HG02759 (cell line): ENCODE measurements at regions not wholly inside any gene's neighbourhood (a gene's known extent, or its start where the extent isn't known, plus 50 kb on each side); places are given as distances from the start of the nearest gene placed in this dataset.

Source experiments
- ATAC-seq: cut with Tn5 transposase; IDR thresholded peaks from one replicate; pipeline ENCODE4 v1.9.1; 2021; ENCODE audit warnings: mild to moderate bottlenecking, moderate library complexity; ENCODE audit not compliant: unreplicated experiment

DNA sequence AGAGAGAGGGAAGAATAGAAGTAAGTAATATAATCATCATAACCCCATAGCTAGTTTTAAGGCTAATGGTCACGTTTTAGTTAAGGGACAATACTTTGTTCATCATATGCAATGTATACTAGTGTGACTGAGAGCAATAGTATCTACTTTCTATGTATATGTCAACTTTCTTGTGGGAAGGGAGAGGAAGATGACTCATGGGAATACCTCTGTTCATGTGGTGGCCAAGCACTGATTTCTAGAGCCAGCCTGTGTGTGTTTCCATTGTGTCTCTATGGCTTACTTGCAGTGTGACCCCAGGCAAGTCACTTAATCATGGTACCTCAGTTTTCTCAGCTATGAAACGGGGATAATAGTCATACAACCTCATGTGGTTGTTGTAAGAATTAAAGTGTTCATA is 639.6 kb downstream of the CETN3 start:
- no peak for ATAC-seq

DNA sequence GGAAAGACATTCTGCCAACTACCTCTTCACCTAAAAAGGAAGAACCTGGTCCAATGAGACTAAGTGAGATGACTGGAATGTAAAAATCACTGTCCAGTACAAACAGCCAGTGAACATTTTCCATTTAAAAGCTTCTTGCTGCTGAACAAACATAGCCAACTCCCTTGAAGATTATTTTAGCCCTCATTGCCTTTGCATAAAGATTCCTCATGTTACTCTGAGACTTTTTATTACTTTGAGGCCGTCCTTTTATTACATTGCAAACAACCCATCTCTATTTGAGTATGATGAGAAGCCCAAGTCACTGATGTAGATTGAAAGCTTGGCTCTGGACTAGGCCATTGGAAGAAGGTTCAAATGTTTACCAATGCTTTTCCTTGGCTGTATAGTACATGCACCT is 649.8 kb downstream of the CETN3 start:
- no peak for ATAC-seq

DNA sequence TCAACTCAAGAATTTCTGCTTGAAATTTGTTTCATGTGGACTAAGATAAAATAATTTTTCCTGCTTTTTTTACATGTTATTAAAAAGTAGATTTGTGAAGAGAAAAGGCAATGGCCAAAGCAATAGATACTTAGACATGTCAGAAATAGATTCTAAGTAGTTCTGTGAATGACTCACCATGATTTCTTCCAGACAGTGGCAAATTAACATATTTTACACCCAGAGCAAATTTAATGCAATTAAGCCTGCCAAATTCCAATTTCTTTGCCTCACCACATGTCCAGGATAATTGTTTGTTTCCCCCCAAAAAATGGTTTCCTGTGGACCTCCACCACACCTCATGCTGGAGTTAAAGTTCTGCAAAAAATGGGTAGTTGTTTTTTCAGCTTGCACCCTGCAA is 651.4 kb downstream of the CETN3 start:
- no peak for ATAC-seq

DNA sequence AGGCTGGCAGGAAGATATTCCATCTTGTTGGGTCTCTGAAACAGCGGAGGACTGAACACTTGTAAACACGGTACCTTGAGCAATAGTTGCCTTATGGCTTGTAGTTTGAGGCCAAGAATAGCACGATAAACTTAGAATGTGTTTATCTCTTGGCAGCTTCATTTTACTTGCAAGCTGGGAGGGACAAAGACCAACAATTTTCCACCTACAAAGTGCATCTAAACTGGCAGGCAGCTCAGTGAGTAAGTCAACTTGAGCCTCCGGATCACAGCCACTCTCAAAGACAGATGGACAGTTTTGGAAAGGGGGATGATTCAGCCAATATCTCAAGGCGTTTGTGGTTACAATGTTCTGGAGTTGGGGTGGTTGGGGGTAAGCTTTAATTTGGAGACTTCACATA is 652.6 kb downstream of the CETN3 start:
- no peak for ATAC-seq

DNA sequence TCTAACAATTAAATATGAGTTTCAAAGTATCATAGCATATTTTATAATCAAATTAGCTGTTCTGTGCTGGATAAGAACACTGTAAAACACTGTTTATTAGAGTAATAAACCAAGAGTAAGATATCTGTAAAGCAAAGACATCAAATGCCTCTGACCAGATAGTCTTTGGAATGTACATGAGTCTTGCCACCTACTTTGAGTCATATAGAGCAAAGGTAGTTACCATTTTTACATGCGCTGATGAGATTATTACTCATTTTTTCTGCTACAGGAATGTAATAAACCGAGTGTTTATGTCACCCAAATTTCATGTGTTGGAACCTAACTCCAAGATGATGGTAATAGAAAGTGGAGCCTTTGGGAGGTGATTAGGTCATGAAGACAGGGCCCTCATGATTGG is 654.5 kb downstream of the CETN3 start:
- ATAC-seq: no peak

DNA sequence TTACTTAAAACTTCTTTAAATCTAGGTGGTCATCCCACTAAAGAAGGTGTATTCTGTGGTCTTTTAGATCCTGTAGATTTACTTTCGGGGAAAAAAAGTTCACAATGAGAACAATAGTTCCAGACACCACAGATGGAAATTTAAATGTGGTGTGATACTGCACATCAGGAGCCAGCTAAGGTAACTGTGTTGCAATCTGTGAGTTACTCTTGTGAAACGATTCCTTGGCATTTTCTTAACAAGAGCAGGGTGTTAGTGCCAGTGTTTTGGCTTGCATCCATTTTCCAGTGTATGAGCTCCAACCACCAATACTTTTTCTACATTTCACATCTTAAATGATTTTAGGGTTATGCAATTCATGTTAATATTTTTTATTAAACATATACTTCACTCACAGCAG is 674.5 kb downstream of the CETN3 start:
- ATAC-seq: no peak

DNA sequence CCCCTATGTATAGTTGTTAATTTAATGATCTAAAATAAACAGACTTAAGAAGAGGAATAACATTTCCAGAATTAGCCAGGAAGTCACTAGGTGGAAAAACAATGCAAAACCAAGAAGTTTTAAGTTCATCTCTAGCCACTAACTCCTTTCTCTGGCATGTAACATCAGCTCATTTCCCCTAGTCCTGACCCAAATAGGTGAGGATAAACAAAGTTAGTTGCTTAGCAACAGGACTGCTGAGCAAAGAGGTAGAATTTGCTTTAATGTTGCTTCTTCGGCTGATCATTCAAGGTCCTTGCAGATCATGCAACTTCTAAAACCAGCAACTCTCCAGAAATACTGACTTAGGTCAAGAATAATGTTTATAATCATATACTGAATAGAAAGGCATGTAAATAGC is 675.8 kb downstream of the CETN3 start:
- no peak for ATAC-seq

DNA sequence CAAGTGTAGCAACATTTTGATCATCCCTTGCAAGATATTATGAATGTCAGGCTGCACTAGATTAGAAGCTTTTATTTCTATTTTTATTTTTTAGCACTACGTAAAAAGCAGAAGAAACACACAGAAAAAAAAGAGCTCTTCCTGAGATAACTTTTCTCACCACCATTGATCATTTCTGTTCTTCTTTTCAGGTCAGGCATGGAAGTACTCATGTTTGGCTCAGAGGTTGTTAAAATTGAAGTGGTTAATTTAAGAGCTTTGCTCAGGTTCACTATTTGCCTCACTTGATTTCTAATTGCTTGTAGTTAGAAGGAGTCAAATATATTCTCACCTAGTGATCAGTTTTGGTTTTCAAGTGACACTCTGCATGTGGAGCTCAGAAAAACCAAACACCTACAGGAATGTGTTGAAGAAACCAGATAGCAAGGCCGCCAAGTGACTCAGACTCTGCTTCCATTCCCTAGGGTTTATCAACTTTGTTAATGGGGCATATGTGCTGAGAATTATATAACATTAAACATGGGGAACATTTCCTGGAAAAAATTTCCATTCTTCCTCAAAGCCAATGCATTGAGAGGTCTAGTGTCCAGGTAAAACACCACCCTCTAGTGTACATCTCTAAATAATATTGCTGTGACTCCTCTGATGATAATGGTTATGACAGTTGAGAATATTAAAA is 679.8 kb downstream of the CETN3 start:
- ATAC-seq: no peak

DNA sequence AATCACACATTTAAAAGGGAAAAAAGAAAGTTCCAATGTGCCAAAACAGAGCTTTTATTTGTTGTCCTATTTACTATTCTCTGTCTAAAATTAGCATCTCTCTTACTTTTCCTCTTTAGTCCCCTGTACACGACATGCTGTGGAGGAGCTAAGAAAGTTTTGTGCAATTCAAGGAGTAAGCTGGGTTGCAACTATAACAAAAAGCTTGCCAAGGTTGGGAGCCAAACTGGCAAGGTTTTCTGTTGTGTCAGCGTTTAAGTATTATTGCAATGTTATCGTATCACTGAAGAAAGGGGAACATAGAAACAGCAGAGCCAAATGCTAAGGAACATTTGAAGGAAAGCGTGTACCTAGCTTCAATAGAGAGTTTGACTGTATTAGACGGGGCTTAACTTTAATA is 680.8 kb downstream of the CETN3 start:
- ATAC-seq: no peak

DNA sequence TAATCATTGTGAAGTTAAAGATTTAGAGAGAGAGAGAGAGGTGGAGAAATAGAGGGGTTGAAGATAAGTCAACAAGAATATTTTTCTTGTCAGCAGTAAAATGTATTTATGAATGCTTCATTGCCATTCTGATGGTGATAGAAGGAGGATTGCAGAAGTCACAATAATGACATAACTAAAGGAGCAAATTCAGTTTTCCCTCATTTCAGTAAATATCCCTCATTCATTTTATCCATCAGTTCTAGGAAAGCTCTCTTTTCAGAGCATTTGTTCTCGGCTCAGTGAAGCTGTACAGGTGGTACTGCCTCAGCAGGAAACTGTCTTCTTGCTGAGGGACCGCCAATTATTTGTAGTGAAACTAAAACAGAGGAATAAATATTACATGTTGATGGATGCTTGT is 681.4 kb downstream of the CETN3 start:
- ATAC-seq: no peak

DNA sequence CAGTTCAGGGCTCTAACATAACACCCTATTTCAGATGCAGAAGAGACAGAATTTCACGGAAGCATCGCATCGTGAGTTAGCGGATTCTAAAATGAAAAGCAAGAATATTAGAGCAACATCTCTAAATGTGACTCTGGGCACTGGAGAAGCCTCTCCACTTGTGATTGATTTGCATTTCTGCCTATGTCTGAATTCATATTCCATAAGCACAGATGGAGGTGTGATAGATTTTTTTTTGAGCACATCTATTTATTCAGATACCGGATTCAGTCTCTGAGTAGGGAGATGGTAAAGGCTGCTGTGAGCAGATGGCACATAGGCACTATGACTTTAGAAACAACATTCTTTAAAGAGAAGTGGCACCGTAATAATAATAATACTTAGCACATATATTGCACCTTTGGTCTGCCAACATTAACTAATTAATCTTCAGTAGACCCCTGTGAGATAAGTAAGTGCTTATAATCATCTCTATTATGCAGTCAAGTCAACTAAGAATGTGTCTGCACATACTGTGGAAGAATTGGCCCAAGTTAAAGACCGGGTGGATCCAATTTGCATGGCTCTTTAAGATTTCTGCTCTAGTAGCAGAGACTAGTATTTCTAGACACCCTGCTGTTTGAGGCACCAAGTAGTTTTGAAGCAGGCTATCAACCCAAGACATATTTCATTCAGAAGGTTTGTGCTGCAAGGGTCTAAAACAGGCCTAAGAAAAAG is 685.0 kb downstream of the CETN3 start:
- no peak for ATAC-seq

DNA sequence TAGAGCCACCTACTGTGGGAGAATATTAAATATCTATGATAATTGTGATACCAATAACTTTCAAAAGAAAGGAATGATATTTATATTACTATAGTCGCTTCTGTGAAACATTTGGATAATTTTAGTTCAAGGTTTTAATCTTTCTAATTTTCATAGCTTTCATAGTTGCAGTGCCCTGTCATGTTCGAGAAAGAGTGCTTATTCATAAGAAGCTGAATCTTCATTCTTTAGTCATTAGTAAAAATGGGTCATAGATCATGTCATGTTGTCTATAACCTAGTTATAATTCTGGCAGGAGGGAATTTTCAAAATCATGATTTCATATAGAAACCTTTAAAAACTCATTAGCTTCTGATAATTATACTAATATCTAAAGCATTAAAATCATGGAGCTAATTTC is 685.6 kb downstream of the CETN3 start:
- ATAC-seq: no peak

DNA sequence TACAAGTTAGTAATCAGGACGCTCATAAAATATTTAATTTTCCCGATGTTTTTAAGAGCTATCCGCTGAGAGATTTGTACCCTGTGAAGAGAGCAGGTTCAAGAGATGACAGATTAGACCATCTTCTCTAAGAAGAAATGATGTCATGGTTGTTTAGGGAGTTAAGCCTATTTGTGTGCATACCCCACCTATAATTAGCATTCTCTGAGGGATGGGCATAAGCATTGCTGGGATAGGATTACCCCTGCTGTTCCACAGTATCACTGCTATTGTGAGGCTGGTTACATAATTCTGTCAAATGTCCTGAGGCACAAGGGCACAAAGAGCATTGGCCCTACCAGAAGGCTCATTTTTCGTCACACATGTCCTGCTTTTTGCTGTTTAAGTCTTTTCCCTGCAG is 687.0 kb downstream of the CETN3 start:
- ATAC-seq: no peak

DNA sequence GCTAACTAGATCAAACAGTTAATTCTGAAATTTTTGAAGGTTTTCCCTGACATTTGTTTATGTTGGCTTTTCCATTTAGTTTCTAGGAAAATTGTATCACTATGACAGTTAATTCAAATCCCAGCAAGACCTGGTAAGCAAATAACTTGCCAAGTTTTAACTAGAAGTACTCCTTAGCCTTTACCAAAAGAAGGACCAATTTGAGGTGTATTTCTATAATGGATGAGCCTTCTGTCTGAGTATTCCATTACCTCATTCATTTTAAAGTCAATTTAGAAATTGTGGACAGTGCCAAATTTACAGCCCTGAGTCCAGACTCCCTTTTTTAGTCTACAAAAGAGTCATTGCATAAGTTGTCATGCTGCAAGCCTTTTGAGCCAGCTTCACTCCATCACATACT is 687.6 kb downstream of the CETN3 start:
- no peak for ATAC-seq

DNA sequence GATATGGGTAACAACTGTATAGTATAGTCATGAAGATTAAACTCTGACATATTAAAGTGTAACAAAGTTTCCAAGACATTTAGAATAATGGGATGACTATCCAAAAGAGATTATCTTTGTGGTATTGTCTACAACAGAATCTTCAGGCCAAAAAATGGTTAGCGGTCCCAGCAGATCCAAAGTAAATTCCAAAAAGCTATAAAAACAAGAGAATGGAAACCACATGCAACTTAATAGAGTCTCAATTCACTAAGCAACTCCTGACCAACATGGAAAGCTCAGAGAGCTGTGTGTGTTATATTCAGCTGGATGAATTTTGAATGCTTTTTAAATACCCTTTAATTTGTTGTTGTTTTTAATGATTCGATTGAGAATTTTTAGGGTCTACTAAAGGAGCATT is 688.2 kb downstream of the CETN3 start:
- no peak for ATAC-seq

DNA sequence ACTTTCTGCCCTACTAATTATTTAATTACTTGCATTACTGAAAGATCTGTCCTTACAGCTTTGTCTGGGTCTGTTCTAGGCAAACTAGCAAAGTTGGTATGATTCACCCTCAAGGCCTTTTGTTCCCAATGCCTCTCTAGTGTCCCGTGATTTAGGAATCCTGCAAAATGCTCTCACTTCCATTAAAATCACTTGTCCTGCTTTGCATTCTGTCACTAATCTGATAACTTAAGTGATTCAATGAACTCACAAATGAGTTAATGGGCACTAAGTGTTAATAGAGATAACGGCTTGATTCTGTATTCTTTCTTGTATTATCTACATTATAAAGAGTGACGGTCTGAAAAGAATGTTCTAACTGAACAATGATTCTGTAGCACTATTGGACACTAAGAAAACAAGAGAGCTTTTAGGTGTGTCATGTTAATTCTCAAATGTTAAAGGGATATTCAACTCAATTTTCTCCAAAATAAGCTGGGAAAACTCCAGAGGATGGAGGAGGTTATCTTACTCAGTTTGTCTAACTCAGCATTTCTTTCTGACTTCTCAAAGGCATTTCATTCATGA is 697.3 kb downstream of the CETN3 start:
- ATAC-seq: no peak

DNA sequence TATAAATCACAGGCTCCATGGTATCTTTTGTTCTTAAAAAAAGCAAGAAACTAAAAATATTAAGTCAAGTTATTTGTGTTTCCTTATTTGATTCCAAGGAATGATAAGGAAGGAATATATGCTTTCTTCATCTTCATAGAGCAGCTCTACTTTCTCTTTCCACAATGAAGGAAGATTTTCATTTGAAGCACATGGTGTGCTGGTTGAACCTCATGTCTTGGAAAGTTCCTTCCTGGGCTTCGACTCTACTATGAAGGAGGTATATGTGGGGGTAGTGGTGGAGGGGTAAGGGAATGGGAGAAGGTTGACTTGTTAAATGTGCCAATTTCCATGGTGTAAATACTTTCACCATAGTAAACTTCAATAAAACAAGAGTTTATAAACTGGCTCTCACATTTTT is 698.0 kb downstream of the CETN3 start:
- ATAC-seq: no peak

DNA sequence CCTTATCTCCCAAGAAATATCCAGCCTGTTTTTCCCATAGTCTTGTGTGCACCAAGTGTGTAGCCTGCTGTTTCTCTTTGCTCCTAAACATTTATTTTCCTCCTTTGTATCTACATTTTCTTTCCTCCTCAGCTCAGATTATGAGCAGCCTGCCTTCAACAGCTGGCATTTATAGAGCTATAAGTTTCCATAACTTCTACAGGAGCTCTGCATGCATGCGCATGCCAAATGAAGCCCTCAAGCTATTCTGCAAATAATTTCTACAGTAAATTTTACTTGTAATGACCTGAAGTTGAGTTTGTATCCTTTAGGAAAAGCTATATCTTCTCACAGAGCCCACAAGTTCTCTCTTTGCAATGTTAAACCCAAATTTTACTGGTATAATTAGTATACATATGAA is 699.5 kb downstream of the CETN3 start:
- no peak for ATAC-seq

DNA sequence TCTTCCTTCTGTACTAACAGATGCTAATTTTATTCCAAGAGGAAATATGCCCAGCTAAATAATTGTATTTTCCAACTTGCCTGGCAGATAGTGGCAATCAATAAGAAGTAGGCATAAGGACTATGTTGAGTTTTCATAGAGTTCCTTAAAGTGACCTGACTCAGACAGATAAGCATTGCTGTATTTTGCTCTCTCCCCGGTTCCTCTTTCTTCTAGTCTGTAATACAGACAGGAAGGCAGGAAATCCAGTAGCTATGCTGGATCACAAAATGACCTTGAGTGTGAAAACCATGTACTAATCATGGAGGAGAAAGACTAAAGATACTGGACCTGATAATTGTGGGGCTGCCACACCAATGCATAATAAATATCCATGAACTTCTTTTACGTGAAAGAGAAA is 701.7 kb downstream of the CETN3 start:
- ATAC-seq: no peak

DNA sequence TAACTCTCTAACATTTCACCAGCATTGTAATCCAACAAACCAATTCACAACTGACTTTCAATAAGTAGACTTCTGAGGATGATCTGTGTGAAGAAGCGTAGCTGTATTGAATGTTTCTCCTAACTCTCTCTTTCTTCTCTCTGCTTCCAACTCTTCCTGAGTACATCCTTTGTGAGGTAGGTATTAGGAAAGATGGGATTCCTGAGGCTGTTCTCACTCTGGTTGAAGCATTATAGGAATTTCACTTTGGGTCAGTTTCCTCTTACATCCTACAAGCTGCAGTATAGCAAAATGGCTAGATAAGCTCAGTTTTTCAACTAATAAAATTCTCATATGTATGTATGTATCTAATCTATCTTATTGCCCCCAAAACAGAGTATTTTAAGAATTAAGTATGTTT is 702.8 kb downstream of the CETN3 start:
- no peak for ATAC-seq

DNA sequence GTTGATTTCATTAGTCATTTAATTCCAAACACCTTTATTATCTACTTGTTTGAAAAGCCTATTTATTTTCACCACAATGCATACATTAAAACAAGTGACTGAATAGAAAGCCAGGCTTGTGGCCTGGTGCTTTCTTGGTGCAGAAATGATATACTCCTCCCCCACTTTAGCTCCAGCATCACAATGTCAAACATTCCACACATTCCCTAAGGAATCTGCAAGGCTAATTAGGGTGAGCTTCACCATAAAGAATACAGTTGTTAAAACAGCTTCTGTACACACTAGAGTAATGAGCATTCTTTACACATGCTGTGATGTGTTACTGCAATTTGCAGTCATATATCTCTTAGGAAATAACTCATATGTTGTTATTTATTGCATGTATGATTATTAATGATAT is 705.7 kb downstream of the CETN3 start:
- ATAC-seq: no peak

DNA sequence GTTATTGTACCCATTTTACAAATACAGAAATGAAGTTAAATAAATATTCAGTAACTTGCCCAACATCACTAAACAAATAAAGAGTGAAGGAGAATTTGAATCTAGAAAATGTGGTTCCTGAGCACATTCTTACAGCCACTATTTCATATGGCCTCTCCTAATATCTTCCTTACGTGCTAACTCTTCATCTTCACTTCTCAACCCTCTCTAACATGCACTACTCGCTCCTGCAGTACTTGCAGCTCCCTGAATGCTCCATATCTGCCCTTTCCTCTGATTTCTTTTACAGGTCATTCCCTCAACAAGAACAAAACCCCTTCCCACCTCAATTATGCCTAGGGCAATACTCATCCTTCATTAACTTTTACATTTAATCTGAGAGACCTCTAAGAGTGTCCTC is 711.5 kb downstream of the CETN3 start:
- no peak for ATAC-seq

DNA sequence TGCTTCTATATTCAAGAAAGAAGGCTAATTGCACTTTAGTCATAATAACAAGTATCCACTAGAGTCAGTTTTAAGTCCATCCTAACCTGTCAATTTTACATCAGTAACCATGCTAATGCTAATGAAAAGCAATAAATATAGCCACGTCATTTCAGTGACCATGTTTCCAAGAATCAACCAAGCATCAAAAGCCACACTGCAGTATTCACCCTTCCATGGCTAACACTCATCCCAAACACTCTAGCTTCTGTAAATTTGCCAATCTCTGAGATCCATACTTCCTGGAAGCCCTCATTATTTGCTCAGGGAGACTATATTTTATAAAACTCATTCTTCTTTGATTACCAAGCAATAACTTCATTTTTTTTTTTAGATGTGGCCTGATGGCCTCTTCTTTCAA is 712.0 kb downstream of the CETN3 start:
- no peak for ATAC-seq
